Stimulated activated effector memory CD8-positive, alpha-beta T cell treated with anti-CD3 and anti-CD28 coated beads, Interleukin-12 subunit alpha, Interleukin-12 subunit beta, amount 100 ng/mL, for 72 hours (primary cell): ENCODE measurements at regions not wholly inside any gene's neighbourhood (a gene's known extent, or its start where the extent isn't known, plus 50 kb on each side); places are given as distances from the start of the nearest gene placed in this dataset.
A peak's percentile ranks its signal among the peaks of the same experiment; 100 is the strongest.

Experiments used
- ATAC-seq: fragments of 150-1000 bp; cut with Tn5 transposase; 2 replicates; pipeline ENCODE4 v1.10.0; 2021
- DNase-seq, 2 donors: peaks; one replicate each; pipeline ENCODE4 v3.0.0; 2021 to 2022; ENCODE audit warnings: low spot score in 2 of 2
- H3K27ac Mint-ChIP-seq: one replicate; pipeline ENCODE4 v1.8.0; 2022; ENCODE audit warnings: mild to moderate bottlenecking, mixed read lengths
- H3K36me3 Mint-ChIP-seq: one replicate; pipeline ENCODE4 v1.8.0; 2022; ENCODE audit warnings: mild to moderate bottlenecking, mixed read lengths
- H3K4me1 Mint-ChIP-seq: one replicate; pipeline ENCODE4 v1.8.0; 2022; ENCODE audit warnings: mixed read lengths
- H3K4me3 Mint-ChIP-seq: one replicate; pipeline ENCODE4 v1.8.0; 2022; ENCODE audit warnings: mild to moderate bottlenecking, mixed read lengths
- H3K9me3 Mint-ChIP-seq: one replicate; pipeline ENCODE4 v1.8.0; 2022; ENCODE audit warnings: mixed read lengths

DNA sequence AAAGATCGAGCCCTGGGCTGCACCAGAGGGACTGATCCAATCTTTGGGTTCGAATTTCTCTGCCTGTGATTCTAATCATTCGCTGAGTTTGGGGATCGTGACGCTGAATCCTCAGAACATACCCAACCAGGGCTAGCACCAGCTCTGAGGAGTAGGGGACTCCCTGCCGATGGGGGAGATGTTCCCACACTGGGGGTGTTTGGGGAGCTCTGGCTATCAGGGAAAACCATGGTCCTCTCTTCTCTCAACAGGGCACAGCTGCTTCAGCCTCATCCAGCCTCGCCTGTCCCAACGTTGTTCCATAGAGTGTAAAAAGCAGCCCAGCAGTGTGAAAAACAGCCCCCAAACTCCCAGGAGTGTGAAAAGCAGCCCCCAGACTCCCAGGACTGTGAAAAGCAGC lies 136.6 kb downstream of the ANKRD60 start:
- Mint-ChIP-seq H3K27ac (no peak overlapping the region), H3K36me3 (no peaks in the 10 kb centered on the region), H3K4me3 (no peak overlapping the region), H3K4me1 (no peaks in the 10 kb centered on the region), H3K9me3 (no peaks in the 10 kb centered on the region)
- ATAC-seq (no peak), DNase-seq (no peak)

GRCh38 chr20:58090161-58090560 lies 138.3 kb downstream of the ANKRD60 start:
- DNase-seq (no peak), ATAC-seq (no peak)
- no peak overlapping the region for H3K27ac Mint-ChIP-seq
- H3K9me3 Mint-ChIP-seq = no peaks in the 10 kb centered on the region
- H3K4me3 Mint-ChIP-seq = no peak overlapping the region
- no peaks in the 10 kb centered on the region for H3K36me3 Mint-ChIP-seq
- no peaks in the 10 kb centered on the region for H3K4me1 Mint-ChIP-seq

GRCh38 chr20:58088625-58089024 lies 139.8 kb downstream of the ANKRD60 start:
- DNase-seq (no peak), ATAC-seq (no peak)

GRCh38 chr20:58088105-58088504 lies 140.3 kb downstream of the ANKRD60 start:
- Mint-ChIP-seq H3K36me3 (no peaks in the 10 kb centered on the region), H3K27ac (no peak overlapping the region), H3K9me3 (no peaks in the 10 kb centered on the region), H3K4me3 (no peak overlapping the region), H3K4me1 (no peaks in the 10 kb centered on the region)
- DNase-seq (no peak), ATAC-seq (no peak)

More at GRCh38 chr20:58088625-58089024, 139.8 kb downstream of the ANKRD60 start:
- no peaks in the 10 kb centered on the region for H3K36me3 Mint-ChIP-seq
- no peaks in the 10 kb centered on the region for H3K4me1 Mint-ChIP-seq
- H3K4me3 Mint-ChIP-seq = no peak overlapping the region
- no peaks in the 10 kb centered on the region for H3K9me3 Mint-ChIP-seq
- H3K27ac Mint-ChIP-seq = no peak overlapping the region

GRCh38 chr20:58087562-58087858 lies 140.9 kb downstream of the ANKRD60 start:
- H3K36me3 Mint-ChIP-seq = no peaks in the 10 kb centered on the region
- ATAC-seq (no peak), DNase-seq (no peak)
- no peak overlapping the region for H3K4me3 Mint-ChIP-seq
- no peaks in the 10 kb centered on the region for H3K4me1 Mint-ChIP-seq
- no peaks in the 10 kb centered on the region for H3K9me3 Mint-ChIP-seq
- H3K27ac Mint-ChIP-seq = no peak overlapping the region

- Mint-ChIP-seq H3K4me3 (no peak overlapping the region), H3K4me1 (no peaks in the 10 kb centered on the region), H3K9me3 (no peaks in the 10 kb centered on the region), H3K27ac (no peak overlapping the region), H3K36me3 (no peaks in the 10 kb centered on the region)
- no peak for ATAC-seq
- DNase-seq = no peak
Observed at GRCh38 chr20:58086763-58087561, 141.5 kb downstream of the ANKRD60 start.

- ATAC-seq = no peak
- no peaks in the 10 kb centered on the region for H3K4me1 Mint-ChIP-seq
Observed at GRCh38 chr20:58084966-58085365, 143.5 kb downstream of the ANKRD60 start.

GRCh38 chr20:58084566-58084965 lies 143.9 kb downstream of the ANKRD60 start:
- Mint-ChIP-seq H3K4me1 (no peaks in the 10 kb centered on the region), H3K36me3 (no peaks in the 10 kb centered on the region), H3K4me3 (no peak overlapping the region), H3K9me3 (no peaks in the 10 kb centered on the region), H3K27ac (no peak overlapping the region)
- no peak for ATAC-seq
- no peak for DNase-seq

More at GRCh38 chr20:58084966-58085365, 143.5 kb downstream of the ANKRD60 start:
- Mint-ChIP-seq H3K36me3 (no peaks in the 10 kb centered on the region), H3K9me3 (no peaks in the 10 kb centered on the region), H3K27ac (no peak overlapping the region), H3K4me3 (no peak overlapping the region)
- DNase-seq = no peak

- H3K36me3 Mint-ChIP-seq = no peaks in the 10 kb centered on the region
- H3K4me1 Mint-ChIP-seq = no peaks in the 10 kb centered on the region
- H3K9me3 Mint-ChIP-seq = no peaks in the 10 kb centered on the region
- no peak overlapping the region for H3K4me3 Mint-ChIP-seq
- DNase-seq (no peak), ATAC-seq (no peak)
- H3K27ac Mint-ChIP-seq = no peak overlapping the region
Observed at GRCh38 chr20:58081846-58082245, 146.6 kb downstream of the ANKRD60 start.

GRCh38 chr20:58078741-58079522 lies 149.5 kb downstream of the ANKRD60 start:
- Mint-ChIP-seq H3K9me3 (no peaks in the 10 kb centered on the region), H3K27ac (no peak overlapping the region), H3K36me3 (no peaks in the 10 kb centered on the region), H3K4me1 (no peaks in the 10 kb centered on the region), H3K4me3 (no peak overlapping the region)
- no peak for ATAC-seq
- DNase-seq = no peak

GRCh38 chr20:58077282-58077681 lies 151.2 kb downstream of the ANKRD60 start:
- Mint-ChIP-seq H3K4me1 (no peaks in the 10 kb centered on the region), H3K4me3 (no peak overlapping the region), H3K36me3 (no peaks in the 10 kb centered on the region), H3K27ac (no peak overlapping the region), H3K9me3 (no peaks in the 10 kb centered on the region)
- no peak for ATAC-seq
- DNase-seq = no peak

DNA sequence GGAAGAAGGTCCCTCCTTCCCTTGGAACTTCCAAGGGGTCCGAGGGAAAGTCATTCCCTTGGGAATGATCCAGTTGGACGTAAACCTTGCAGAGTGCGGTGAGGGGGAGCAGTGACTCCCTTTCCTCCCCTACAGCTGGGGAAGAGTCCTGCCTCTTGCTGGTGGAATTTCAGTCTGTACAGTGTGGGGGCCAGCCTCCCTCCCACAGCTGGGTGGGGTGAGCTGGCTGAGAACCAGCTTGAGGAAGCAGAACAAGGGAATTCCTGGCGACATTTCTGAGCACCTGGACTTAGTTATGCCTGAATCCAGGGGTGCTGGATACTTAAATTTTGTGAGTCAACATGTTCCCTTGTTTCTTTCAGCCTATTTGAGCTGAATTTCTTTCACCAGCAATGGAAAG lies 152.0 kb downstream of the ANKRD60 start:
- Mint-ChIP-seq H3K36me3 (no peaks in the 10 kb centered on the region), H3K9me3 (no peaks in the 10 kb centered on the region), H3K27ac (no peak overlapping the region), H3K4me1 (no peaks in the 10 kb centered on the region), H3K4me3 (no peak overlapping the region)
- ATAC-seq = no peak
- DNase-seq = no peak

GRCh38 chr20:58075586-58076345 lies 152.7 kb downstream of the ANKRD60 start:
- Mint-ChIP-seq H3K4me1 (no peaks in the 10 kb centered on the region), H3K36me3 (no peaks in the 10 kb centered on the region), H3K27ac (no peak overlapping the region), H3K4me3 (no peak overlapping the region), H3K9me3 (no peaks in the 10 kb centered on the region)
- DNase-seq (peak in 1 of 2 donors; percentile 8), ATAC-seq (no peak)

- no peak overlapping the region for H3K27ac Mint-ChIP-seq
- H3K36me3 Mint-ChIP-seq = no peaks in the 10 kb centered on the region
- DNase-seq (peak in 1 of 2 donors; percentile 29), ATAC-seq (no peak)
- H3K4me3 Mint-ChIP-seq = no peak overlapping the region
- H3K9me3 Mint-ChIP-seq = no peaks in the 10 kb centered on the region
- no peaks in the 10 kb centered on the region for H3K4me1 Mint-ChIP-seq
Observed at GRCh38 chr20:58073945-58074856, 154.3 kb downstream of the ANKRD60 start.
